ENCODE measurements at regions not wholly inside any gene's neighbourhood (a gene's known extent, or its start where the extent isn't known, plus 50 kb on each side); places are given as distances from the start of the nearest gene placed in this dataset.

- no peak overlapping the region for H3K4me3 ChIP-seq (ENCODE audit: low read depth, low read length)
- TF ChIP-seq CTCF (IDR thresholded peaks at IDR 0.05; ENCODE audit: insufficient read depth, low read depth, low read length): no peak
- DNase-seq (ENCODE audit: low read depth): no peak
Measured at GRCh38 chr2:151083856-151084795, 177.5 kb downstream of the RBM43 start.

- H3K4me3 ChIP-seq (ENCODE audit: low read depth, low read length): no peak overlapping the region
- TF ChIP-seq CTCF (IDR thresholded peaks at IDR 0.05; ENCODE audit: insufficient read depth, low read depth, low read length): no peak
- DNase-seq (ENCODE audit: low read depth): no peak
Measured at GRCh38 chr2:151078889-151079288, 182.8 kb downstream of the RBM43 start.

DNA sequence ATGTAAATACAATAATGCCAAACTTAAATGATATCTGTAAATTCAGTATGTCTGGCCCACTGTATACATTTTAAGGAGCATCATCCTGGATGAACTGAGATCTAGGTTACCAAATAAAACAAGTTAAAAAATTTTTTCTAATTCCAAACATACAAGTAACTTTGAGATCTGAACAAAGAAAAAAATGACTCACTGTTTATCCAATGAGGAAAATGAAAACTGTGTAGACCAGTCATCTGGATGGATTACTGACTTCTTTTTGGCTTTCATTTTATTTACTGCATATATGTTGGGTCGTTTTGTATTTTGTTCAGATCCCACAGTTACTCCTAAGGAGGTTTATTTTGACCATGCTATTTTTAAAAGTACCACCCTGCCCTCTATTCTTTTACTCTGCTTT lies 189.8 kb downstream of the RBM43 start:
- H3K4me3 ChIP-seq (ENCODE audit: low read depth, low read length): no peak overlapping the region
- no peak for DNase-seq (ENCODE audit: low read depth)
- no peak for TF ChIP-seq CTCF (IDR thresholded peaks at IDR 0.05; ENCODE audit: insufficient read depth, low read depth, low read length)

DNA sequence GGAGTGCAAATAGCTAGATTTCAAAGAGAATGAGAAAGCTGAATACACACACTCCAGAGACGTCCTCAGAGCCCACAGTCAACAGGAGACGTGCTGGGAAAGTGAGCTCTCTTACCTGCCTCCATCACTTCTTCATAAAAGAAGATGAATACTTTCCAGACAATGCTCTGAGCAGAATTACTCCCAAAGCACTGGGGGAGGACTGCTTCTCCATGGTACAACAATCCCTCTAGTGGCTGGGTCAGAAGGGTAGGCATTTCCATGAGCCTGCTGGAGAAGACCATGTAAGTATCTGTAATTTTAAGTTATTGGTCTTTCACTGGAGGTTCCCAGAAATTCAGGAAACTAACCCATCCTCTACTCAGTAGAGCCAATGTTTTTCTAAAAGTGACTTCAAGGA lies 190.3 kb downstream of the RBM43 start:
- peak; percentile 59 for TF ChIP-seq CTCF (IDR thresholded peaks at IDR 0.05; ENCODE audit: insufficient read depth, low read depth, low read length)
- peak; percentile 63 for DNase-seq (ENCODE audit: low read depth)

DNA sequence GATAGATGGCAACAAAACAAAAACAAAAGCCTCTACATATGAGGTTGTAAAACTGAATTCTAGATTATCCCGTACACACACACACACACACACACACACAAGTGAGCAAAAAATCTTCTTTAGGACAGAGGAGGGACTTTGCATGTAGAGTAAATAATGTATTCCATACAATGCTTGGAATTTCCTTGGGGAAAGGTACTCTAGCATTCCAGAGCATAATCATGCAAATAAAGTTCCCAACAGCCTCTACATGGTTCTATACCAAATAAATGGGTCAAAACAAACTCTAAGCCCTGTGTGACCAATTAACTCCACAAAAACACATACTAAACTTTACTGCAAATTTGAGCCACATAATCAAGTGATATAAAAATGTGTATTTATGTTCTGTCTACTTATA lies 191.4 kb downstream of the RBM43 start:
- DNase-seq (ENCODE audit: low read depth): no peak
- no peak overlapping the region for H3K4me3 ChIP-seq (ENCODE audit: low read depth, low read length)
- no peak for TF ChIP-seq CTCF (IDR thresholded peaks at IDR 0.05; ENCODE audit: insufficient read depth, low read depth, low read length)

More for the DNA sequence above, 190.3 kb downstream of the RBM43 start:
- H3K4me3 ChIP-seq (ENCODE audit: low read depth, low read length): no peak overlapping the region

DNA sequence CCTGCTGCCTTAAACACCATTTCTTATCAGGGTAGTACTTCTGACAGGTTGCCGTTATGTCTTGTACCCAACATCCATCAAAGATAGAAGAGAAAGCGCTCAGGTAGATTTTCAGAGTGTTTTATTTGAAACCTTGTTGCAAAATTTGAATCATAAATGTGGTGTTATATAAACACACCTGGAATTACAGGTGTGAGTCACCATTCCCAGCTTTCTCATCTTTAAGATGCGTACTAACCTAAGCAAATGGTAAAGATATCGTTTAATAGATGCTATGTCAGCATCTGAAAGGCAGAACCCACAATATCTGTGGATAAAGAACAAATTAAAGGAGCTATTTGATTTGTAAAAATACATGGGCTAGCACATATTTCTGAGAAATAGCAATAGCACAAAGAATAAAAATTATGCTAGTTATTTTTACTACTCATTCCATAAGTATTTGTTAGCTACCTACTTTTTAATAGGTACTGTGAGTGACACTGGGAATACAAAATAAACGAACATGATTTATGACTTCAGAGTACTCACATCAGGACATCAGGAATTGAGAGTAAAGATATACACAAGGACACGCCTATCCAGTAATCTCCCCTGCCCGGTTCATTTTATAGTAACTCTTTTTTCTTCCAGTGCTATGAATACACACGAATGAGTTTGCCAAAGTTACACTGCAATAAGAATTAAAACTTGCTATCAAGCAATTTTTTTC lies 193.8 kb downstream of the RBM43 start:
- no peak for TF ChIP-seq CTCF (IDR thresholded peaks at IDR 0.05; ENCODE audit: insufficient read depth, low read depth, low read length)
- no peak for DNase-seq (ENCODE audit: low read depth)
- H3K4me3 ChIP-seq (ENCODE audit: low read depth, low read length): no peak overlapping the region
